Fibroblast of upper back skin (primary cell): ENCODE measurements at regions not wholly inside any gene's neighbourhood (a gene's known extent, or its start where the extent isn't known, plus 50 kb on each side); places are given as distances from the start of the nearest gene placed in this dataset.

Experiments
- DNase-seq: peaks from one replicate; pipeline ENCODE4 v3.0.0-alpha.2; 2013

DNA sequence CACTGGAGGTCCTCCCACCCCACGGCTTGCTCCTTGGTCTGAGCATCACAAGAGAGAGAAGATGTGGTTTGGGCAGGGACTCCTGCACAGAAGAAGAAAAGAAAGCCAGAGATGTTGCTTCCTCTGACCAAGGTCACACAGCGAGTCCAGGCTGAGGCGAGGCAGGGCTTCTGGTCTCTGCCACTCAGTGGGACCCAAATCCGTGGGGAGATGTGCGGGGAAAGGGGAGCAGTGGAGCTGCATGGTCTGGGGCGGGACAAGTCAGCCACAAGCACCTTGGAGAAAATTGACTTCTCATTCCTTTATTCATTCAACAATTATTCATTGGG is 150.9 kb downstream of the C9orf50 start:
- DNase-seq: no peak

DNA sequence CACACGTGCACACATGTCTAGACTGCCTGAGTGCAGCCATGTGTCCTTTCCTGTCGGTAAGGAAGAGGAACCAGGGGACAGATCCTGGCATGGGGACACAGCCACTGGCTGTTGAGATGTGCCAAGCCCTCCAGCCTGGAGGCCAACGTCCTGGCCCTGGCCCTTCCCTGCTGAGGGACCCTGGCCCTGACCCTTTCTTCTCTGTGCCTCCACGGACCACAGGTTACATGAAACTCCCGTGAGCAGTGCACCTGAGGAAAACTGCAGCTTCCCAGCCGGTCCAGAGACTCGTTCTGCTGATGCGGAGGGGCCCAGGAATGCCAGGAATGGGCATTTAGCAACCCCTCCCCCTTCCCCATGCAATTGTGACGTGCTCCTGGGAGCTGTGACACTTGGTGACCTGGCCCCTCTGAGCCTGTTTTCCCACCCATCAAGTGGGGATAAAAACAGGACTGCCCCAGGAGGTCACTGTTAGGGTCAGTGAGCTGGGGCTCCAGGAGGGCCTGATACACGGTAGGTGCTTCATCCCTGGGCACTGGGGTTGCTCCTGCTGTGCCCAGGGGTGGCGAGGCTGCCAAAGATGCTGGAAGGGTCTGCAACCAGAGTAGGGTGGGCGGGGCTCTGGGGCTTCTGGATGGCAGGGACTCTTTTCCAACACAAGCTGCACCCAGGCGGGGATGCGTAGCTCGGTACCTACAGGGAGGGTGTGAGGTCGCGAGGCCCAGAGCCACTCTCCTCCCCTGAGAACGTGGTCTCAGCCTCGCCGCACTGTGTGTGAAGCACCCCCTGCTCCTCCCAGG is 151.5 kb downstream of the C9orf50 start:
- DNase-seq: no peak

GRCh38 chr9:129467739-129468666 is 152.9 kb downstream of the C9orf50 start:
- no peak for DNase-seq

DNA sequence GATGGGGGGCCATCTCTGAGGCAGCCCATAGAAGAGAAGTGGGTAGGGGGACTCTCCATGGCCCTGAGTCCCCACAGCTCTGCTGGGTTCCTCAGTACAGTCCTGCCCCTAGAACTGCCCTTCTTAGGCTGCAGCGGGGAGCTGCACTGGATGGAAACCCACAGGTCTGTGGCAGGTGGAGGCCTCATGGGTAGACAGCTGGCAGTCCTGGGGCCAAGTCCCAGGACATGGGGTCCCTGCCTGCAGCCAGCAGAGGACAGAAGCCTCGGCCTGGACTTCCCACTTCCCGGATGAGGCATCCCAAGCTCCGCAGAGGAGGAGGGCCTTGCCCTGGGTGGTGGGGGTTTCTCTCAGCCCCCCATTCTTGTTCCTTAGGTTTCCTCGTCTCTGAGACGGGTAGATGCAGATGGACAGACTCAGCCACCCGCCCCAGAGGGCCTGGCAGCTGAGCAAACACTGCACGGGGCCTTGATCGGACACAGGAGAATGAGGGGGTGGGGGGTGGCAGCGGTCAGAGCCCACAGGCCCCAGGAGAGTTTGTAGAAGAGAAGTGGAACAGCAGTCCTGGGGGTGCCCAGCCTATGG is 153.8 kb downstream of the C9orf50 start:
- no peak for DNase-seq

- DNase-seq: no peak
Observed at GRCh38 chr9:129465834-129466535, 154.9 kb downstream of the C9orf50 start.

GRCh38 chr9:129464972-129465833 is 155.7 kb downstream of the C9orf50 start:
- DNase-seq: peak; percentile 51

GRCh38 chr9:129463994-129464393 is 156.9 kb downstream of the C9orf50 start:
- DNase-seq: no peak

DNA sequence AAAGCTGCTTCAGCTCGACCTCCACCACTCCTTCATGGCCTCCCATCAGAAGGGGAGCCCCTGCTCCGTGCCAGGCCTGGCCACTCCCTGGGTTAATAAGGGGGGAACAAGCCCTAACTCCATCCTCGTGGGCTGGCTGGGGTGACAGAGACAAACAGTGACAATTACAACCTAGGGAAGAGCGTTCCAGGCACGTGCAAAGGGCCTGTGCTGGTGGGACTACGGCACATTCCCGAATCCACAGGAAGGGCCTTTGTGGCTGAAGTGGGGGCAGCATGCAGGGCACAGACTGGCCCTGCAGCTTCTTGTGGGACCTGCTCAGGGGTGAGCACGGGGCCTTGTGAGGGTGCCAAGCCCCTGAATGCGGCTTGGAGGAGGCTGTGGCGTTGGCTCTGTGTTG is 157.4 kb downstream of the C9orf50 start:
- no peak for DNase-seq

GRCh38 chr9:129462360-129462759 is 158.5 kb downstream of the C9orf50 start:
- DNase-seq: no peak

DNA sequence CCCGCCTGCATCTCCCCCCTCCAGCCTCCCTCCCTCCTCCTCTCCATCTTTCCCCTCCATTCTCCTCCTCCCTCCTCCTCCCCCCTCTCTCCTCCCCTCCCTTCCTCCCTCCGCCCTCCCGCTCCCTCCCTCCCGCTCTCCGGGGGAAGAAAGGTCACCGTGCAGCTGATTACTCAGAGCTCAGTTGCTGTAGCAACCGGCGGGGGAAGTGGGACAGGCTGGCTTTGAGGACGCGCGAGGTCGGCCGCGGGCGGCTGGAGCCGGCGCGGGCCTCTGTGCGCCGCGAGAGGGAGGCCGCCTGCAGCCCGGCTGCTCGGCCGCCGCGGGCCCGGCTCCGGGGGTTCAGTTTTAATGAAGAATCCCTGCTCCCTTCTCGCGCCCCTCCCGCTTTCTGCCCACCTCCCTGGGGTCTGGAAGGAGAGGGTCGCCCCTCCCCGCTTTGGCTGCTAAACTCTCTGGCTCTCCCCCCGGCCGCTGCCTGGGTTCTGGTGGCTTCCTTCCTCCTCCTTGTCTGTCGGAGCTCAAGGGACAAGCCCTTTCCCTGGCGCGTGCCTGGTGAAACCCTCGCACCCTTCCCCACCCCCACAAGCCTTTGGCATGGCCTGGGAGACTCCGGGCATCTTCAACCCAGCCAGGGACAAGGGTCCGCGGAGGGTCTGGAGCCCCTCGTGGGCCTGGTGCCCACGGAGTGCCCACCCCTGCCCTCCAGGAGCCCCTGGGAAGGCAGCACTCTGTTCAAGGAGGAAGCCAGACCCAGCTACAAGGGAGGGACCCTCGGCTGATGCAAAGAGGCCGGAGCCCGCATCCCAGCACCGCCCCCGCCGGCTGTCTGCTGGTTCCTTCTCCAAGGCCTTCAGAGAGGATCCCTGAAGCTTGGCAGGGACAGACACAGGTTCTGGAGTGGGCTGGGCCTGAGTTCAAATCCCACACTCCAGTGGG is 160.3 kb downstream of the C9orf50 start:
- DNase-seq: peak; percentile 99

DNA sequence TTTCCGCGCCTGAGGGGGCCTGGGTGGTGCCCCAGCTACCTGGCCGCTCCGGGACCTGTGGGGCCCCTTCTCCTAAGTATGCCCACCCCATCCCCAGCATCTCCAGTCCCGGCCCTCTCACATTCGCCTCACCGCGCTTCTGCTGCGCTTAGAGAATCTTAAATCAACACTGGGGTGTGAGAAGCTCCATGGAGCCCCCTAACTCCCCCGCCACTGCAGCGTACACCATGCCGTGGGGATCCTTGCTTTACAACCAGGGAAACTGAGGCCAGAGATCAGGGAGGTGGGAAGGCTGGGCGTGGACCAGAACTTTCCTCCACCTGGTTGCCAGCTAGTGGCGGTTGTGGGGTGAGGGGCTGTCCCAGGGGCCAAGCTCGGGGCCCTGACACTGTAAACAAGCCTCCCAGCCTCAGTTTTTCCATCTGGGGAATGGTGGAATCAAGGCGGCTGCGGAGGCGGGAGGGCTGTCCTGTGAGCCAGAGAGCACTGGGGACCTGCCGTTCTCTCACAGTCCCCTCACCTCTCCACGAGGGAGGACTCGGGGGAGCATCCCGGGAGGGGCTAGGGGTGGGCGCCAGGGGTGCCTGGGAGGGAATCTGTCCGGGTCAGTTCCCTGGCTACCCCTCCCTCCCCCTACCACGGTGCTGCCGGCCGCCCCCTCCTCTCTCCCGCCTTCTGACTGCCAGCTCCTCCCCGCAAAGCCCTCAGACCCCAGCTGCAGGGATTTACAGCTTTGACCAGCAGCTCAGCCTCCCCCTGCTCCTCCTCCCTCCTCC is 161.2 kb downstream of the C9orf50 start:
- no peak for DNase-seq

- DNase-seq: peak; percentile 62
Observed at GRCh38 chr9:129458663-129459546, 162.0 kb downstream of the C9orf50 start.

DNA sequence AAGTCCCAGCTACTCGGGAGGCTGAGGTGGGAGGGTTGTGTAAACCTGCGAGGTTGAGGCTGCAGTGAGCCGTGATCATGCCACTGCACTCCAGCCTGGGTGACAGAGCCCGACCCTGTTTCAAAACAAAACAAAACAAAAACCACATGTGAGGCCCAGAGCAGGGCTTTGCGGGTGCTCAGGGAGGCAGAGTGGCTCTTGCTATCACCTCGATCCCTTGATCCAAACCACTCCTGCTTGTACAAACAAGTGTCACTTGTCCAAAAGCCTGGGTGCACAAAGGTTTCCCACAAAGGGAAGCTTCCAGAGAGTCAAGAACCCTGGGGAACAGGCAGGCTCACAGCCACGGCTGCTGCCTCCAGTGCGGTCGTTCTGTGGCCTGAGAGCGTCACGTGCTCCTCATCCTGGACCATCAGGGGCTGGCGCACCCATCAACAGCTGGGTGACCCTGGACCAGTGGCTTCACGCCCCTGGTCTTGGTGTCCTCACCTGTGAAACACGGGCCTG is 162.7 kb downstream of the C9orf50 start:
- DNase-seq: no peak

- DNase-seq: no peak
Observed at GRCh38 chr9:129457325-129457779, 163.5 kb downstream of the C9orf50 start.

GRCh38 chr9:129456549-129457324 is 164.2 kb downstream of the C9orf50 start:
- DNase-seq: no peak

GRCh38 chr9:129455151-129455995 is 165.5 kb downstream of the C9orf50 start:
- DNase-seq: peak; percentile 45
